ENCODE measurements at regions not wholly inside any gene's neighbourhood (a gene's known extent, or its start where the extent isn't known, plus 50 kb on each side); places are given as distances from the start of the nearest gene placed in this dataset.
A peak's percentile ranks its signal among the peaks of the same experiment; 100 is the strongest.
"Not testable (repeated sequence)": the region's sequence is repeated elsewhere in the genome, so short reads cannot be mapped to it uniquely, and the experiment has no call there.

DNA sequence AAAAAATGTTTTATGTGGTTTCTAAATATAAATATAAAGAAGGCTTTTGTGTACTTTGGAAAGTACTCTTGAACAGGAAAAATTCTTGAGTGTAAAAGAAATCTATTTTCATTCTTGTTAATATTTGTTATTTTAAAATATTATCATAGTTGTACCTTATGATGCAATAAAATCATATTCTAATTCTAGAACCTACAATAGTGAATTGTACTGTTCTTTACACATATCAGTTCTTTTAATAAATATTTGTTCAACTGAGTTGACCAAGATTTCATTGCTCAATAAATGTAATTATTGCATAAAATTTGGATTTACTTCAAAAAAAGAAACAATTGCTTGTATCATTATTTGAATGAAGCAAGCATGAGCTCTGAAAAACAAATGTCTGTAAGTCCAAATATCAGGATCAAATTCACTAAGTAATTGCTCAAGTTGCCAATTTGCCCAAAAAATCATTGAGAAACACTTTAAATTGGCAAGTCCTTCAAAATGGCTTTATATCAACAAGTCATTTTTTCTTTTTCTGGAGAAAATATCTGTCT is 191.6 kb upstream of the SLC16A7 start:
- DNase-seq = no peak

- peak; percentile 69 to 87 (median 72) for DNase-seq
Observed at GRCh38 chr12:59403259-59403932, 192.4 kb upstream of the SLC16A7 start.

DNA sequence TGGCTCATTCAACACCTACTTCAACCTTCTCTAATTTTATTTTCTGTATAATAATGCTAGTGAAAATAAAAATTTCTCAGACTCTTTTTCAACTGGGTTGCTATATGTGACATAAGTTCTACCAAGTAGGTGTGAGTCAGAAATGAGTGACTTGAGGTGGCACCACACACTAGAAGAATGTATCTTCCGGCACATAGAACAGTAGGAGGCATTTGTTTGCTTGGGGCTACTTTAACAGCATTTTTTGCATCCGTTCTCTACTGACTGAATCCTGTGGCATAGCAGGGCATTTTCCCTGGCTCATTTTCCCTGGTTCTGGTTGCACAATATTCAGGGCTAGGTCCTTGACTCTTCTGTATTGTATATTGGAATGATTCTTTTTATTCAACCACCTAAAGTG is 194.0 kb upstream of the SLC16A7 start:
- no peak for DNase-seq

DNA sequence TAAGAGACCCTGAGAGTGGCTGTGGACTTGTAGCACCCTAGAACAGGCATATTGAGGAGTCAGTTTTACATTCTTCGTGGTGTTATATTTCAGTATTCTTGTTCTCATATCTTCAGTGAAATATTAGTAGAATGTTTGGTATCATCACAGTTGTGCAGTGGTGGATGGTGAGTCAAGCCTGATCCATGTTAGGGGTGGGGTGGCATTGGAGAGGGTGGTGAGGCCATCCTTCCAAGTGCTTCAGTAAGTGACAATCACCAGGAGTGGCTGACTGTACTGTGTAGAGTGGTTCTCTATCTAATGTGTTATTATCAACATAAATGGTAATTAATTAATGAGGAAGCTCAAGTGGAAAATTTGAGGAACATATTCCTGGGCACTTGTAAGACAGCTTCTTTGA is 197.7 kb upstream of the SLC16A7 start:
- peak in 1 of 3 experiments; percentile 71 for DNase-seq

GRCh38 chr12:59396919-59397318 is 198.9 kb upstream of the SLC16A7 start:
- DNase-seq = no peak

- DNase-seq = peak in 2 of 3 experiments; percentile 34 to 61
Observed at GRCh38 chr12:59396519-59396918, 199.3 kb upstream of the SLC16A7 start.

GRCh38 chr12:59395310-59395709 is 200.5 kb upstream of the SLC16A7 start:
- not testable (repeated sequence) for DNase-seq

DNA sequence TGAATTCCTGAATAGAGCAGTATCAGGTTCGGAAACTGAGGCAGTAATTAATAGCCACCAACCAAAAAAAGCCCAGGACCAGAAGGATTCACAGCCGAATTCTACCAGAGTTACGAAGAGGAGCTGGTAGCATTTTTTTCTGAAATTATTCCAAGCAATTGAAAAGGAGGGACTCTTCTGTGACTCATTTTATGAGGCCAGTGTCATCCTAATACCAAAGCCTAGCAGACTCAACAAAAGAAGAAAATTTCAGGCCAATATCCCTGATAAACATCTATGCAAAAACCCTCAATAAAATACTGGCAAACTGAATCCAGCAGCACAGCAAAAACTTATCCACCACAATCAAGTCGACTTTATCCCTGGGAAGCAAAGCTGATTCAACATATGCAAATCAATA is 202.3 kb upstream of the SLC16A7 start:
- DNase-seq = no peak

DNA sequence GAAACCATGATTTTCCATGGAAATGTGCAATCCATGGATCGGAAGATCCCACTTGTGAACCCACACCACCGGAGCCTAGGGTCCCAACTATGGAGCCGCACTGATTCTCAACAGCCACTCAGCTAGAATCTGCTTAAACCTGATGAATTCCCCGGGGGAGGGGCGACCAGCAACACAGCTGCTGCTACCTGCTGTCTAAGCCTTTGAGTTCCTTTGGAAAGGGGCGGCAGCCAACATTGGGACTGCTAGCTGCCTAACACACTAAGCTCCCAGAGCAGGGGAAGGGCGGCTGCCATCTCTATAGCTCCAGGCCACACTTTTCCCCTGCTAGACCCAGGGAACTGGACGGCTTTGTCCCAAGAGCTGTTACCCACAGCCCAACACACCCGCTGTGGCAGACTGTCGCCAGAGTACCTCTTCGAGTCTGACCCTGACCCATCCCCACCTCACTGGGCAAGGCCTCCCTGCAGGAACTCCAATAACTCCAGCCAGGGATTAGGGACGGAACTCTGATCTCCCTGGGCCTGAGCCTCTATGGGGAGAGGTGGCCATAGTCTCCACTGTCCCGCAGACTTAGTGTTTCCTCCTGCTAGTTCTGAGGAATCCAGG is 205.8 kb upstream of the SLC16A7 start:
- no peak for DNase-seq

- no peak for DNase-seq
Observed at GRCh38 chr12:59388694-59389093, 207.1 kb upstream of the SLC16A7 start.

DNA sequence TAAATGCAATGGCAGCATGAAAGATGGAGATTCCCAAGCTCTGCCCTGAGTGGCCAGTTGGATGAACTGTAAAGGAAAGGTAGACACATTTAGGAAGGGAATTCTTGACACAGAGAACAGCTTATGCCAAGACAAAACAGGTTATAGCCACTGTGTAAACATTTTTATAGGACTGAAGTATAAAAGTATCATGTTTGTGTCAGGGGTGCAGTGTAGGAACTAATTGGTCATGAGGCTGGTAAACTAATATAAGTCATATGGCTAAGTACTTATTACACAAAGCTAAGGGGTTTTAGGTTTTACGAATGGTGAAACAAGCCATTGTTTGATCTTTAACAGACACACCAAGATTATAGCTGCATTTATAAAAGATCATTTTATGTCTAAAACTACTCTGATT is 207.7 kb upstream of the SLC16A7 start:
- DNase-seq = peak in 1 of 3 experiments; percentile 30

GRCh38 chr12:59386236-59386635 is 209.6 kb upstream of the SLC16A7 start:
- peak in 1 of 3 experiments; percentile 28 for DNase-seq

DNA sequence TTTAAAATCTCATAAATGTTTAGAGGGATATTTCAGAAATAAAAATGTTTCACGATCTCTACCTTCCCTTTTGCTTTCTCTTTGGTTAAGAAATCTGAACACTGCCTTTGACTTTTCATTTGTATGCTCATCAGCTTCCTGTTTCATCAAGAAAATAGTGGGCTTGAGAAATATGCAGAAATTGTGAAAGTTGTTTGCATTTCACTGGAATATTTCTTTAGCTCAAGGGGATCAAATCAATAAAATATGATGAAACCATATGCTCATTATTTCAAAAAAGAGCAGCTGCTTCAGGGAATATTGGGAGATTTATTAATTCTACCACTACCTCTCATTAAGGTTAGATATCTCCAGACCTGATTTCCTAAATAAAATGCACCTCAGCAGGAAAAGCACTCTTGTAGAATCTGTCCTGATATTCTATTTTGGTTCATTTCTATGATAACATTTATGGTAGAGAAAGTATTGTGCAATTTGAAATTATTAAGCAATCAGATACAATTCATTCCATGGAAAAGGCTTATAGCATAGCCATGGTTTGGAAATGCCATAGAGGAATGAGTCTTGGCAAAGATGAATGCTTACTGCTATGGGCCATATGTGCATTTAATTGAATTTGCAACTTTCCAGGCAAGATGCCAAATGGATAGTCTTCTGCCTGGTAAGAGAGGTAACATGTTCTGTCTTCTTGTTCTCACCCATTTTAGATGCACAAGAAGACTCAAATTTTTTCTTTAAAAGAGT is 212.6 kb upstream of the SLC16A7 start:
- DNase-seq = no peak

DNA sequence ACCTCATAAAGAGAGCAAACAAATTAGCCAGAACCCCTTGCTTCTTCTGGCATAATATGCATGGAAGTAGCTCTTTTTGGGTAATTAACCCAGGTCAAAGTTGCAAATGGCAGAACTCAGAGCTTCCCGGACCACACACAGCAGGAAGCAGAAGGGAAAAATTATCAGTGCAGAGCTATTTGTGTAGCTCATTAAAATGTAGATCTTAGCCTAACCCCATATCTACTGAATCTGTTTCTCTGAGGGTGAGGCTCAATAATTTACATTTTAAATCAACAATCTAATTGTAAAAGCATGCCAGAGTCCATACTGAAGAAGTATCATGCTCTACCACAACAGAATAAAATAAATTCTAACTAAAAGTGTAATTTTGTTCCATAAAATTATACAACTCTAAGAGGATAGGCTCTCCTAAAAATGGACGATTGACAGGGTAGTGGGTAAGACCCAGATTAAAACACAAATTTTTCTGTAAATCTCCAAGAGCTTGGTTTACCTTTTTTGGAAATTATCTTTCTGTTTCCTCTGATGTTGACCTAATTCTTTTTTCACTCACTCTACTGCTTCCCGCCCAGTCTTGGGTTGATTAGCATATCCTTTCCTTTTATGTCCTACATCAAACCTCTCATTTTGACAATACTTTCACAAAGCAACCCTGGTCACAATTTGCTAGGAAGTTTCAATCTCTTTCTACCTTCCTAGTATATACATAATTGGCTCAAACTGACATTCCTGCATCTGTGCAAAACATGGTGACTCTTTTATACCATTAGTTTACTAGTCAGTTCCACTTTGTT is 213.3 kb upstream of the SLC16A7 start:
- no peak for DNase-seq

DNA sequence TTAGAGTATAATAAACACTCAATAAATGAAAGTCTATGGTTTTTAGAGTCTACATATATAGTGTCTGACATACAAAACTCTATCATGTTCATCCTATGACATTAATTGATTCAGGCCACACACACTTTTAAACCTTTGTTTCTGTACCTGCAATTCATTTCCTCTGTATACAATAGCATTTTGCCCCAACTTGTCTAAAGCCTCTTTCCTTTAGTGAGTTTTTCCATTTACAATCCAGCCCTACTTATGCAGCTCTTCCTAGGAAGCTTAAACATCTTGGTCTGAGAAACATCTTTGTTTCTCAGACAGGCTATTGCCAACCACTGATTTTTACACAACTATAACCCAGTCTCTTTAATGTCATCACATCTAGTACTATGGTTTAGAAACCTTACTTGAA is 214.7 kb upstream of the SLC16A7 start:
- no peak for DNase-seq

DNA sequence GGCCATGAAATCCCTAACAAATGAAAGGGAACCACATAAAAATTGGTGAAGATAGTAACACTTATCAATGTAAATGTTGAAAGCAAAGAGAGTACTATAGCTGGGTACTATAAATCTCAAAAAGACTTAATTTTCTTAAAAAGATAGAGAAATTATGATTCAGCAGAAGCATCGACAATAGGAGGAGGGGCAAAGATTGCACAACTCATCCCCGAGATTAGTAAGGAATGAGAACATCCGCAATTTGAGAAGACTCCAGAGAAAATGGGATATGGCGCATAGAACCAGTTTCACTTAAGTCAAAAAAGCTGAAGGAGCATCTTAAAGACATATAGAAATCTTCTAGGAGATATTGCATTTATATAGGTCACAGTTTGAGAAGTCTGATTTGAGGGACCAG is 220.2 kb upstream of the SLC16A7 start:
- no peak for DNase-seq

GRCh38 chr12:59374783-59375182 is 221.0 kb upstream of the SLC16A7 start:
- no peak for DNase-seq

- DNase-seq = peak in 1 of 3 experiments; percentile 21
Observed at GRCh38 chr12:59372956-59373355, 222.9 kb upstream of the SLC16A7 start.

DNA sequence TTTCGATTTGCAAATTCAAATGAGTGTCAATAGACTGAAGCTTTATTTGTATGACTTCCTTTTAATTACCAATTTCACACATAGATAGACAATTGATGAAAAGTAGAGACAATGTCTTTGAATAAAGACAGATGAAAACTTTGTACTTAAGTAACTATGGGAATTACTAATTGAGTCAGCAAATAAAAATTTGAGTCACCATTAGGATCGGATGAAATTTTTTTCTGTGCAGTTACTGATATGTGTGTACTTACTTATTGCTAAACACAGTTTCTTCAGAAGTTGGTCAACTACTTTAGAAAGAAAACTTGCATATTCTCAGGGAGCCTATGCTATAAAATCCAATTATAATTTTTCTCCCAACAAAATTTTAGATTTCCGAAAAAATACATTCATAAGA is 224.9 kb upstream of the SLC16A7 start:
- no peak for DNase-seq

DNA sequence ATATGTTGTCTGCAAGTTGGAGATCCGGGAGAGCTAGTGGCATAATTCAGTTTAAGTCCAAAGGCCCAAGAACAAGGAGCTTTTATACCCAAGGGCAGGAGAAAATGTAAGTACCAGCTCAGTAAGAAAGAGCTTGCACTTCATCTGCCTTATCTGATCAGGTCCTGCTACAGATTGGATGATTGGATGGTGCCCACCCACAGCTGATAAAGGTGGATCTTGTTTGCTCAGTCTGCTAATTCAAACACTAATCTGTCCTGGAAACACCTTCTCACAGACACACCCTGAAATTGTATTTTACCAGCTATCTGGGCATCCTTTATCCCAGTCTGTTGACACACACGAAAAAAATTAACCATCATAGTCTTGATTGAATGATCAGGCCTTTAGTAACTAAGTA is 230.7 kb upstream of the SLC16A7 start:
- no peak for DNase-seq

GRCh38 chr12:59357811-59358210 is 238.0 kb upstream of the SLC16A7 start:
- no peak for DNase-seq

GRCh38 chr12:59346248-59346647 is 249.6 kb upstream of the SLC16A7 start:
- not testable (repeated sequence) for DNase-seq

DNA sequence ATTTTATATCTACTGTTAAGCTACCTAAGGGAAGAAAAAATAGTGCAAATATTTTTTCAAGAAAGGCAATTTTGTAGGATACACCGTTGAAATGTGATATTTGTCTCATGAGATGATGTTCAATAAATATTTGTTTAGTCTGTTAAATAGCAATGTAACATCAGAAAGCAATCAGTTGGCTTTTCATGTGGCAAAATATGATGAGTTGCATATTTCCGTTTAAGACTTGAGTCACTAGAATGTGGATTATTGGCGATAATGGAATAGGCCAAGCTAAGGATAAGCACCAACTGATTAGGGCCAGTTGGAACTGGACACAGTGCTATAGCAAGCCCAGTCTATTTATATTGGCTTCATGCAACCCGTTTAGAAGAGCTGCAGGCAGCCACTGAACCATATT is 250.4 kb upstream of the SLC16A7 start:
- DNase-seq = no peak
